ENCODE measurements at regions not wholly inside any gene's neighbourhood (a gene's known extent, or its start where the extent isn't known, plus 50 kb on each side); places are given as distances from the start of the nearest gene placed in this dataset.

DNA sequence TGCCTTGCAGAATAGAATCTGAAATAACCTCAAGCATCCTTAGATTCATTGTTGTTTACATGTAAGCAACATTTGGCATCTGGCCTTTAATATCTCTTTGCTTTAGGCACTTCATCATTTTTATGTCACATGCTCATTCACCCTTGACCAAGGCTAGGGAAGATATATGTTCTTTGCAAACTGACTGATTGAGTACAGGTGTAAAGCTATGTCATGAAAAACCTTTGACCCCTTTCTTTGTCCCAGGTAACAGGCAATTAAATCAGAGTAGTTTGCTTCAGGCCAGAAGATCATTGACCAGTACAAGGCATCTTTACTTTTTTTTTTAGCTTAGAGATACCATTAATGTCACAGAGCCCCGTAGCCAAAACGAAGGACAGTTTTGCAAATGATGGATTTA is 520.6 kb downstream of the STK39 start:
- TF ChIP-seq EZH2phosphoT487 (IDR thresholded peaks at IDR 0.05; ENCODE audit: low read depth), result no peak
- TF ChIP-seq, protein P1, sequence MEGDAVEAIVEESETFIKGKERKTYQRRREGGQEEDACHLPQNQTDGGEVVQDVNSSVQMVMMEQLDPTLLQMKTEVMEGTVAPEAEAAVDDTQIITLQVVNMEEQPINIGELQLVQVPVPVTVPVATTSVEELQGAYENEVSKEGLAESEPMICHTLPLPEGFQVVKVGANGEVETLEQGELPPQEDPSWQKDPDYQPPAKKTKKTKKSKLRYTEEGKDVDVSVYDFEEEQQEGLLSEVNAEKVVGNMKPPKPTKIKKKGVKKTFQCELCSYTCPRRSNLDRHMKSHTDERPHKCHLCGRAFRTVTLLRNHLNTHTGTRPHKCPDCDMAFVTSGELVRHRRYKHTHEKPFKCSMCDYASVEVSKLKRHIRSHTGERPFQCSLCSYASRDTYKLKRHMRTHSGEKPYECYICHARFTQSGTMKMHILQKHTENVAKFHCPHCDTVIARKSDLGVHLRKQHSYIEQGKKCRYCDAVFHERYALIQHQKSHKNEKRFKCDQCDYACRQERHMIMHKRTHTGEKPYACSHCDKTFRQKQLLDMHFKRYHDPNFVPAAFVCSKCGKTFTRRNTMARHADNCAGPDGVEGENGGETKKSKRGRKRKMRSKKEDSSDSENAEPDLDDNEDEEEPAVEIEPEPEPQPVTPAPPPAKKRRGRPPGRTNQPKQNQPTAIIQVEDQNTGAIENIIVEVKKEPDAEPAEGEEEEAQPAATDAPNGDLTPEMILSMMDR (IDR thresholded peaks at IDR 0.05; ENCODE audit: low read depth, low read length), result no peak

Data from OCI-LY3 (cell line).